ENCODE measurements at regions not wholly inside any gene's neighbourhood (a gene's known extent, or its start where the extent isn't known, plus 50 kb on each side); places are given as distances from the start of the nearest gene placed in this dataset.

- TF ChIP-seq CTCF (IDR thresholded peaks at IDR 0.05; ENCODE audit: insufficient read depth, low read length, missing control alignments), result no peak
- CTCF ChIA-PET, result interaction anchor here (1.0 to 1.2 kb wide), 2 partner anchors 13 to 371 kb away, joined by 3 read pairs; no protein-coding TSS in a partner anchor
Measured at GRCh38 chr3:177421481-177421785, 224.2 kb upstream of the TBL1XR1 start.

GRCh38 chr3:177424521-177424920 lies 227.2 kb upstream of the TBL1XR1 start:
- H3K4me3 ChIP-seq (ENCODE audit: low read depth, low read length), result no peak overlapping the region
- CTCF ChIA-PET, result interaction anchor here (0.7 kb wide), 1 partner anchor 10 kb away, joined by 5 read pairs; no protein-coding TSS in a partner anchor
- no peak for DNase-seq (ENCODE audit: low read depth, low spot score)
- TF ChIP-seq CTCF (IDR thresholded peaks at IDR 0.05; ENCODE audit: insufficient read depth, low read length, missing control alignments), result no peak
- POLR2A ChIA-PET, result no interaction called here

More at GRCh38 chr3:177421481-177421785, 224.2 kb upstream of the TBL1XR1 start:
- POLR2A ChIA-PET, result no interaction called here
- H3K4me3 ChIP-seq (ENCODE audit: low read depth, low read length), result no peak overlapping the region
- DNase-seq (ENCODE audit: low read depth, low spot score), result no peak

- no peak overlapping the region for H3K4me3 ChIP-seq (ENCODE audit: low read depth, low read length)
- ChIA-PET POLR2A (no interaction called here), CTCF (interaction anchor here (0.7 kb wide), 1 partner anchor 11 kb away, joined by 5 read pairs; no protein-coding TSS in a partner anchor)
- DNase-seq (ENCODE audit: low read depth, low spot score), result no peak
- no peak for TF ChIP-seq CTCF (IDR thresholded peaks at IDR 0.05; ENCODE audit: insufficient read depth, low read length, missing control alignments)
Measured at GRCh38 chr3:177425042-177425441, 227.8 kb upstream of the TBL1XR1 start.

GRCh38 chr3:177426106-177426877 lies 229.0 kb upstream of the TBL1XR1 start:
- ChIA-PET CTCF (no interaction called here), POLR2A (interaction anchor here (0.7 kb wide), 1 partner anchor 11 kb away, joined by 3 read pairs; no protein-coding TSS in a partner anchor)
- DNase-seq (ENCODE audit: low read depth, low spot score), result no peak
- TF ChIP-seq CTCF (IDR thresholded peaks at IDR 0.05; ENCODE audit: insufficient read depth, low read length, missing control alignments), result no peak
- no peak overlapping the region for H3K4me3 ChIP-seq (ENCODE audit: low read depth, low read length)

GRCh38 chr3:177426878-177427495 lies 229.7 kb upstream of the TBL1XR1 start:
- CTCF ChIA-PET, result no interaction called here
- POLR2A ChIA-PET, result interaction anchor here (0.7 kb wide), 1 partner anchor 10 kb away, joined by 3 read pairs; no protein-coding TSS in a partner anchor
- no peak for TF ChIP-seq CTCF (IDR thresholded peaks at IDR 0.05; ENCODE audit: insufficient read depth, low read length, missing control alignments)

GRCh38 chr3:177427540-177427939 lies 230.3 kb upstream of the TBL1XR1 start:
- no peak for DNase-seq (ENCODE audit: low read depth, low spot score)
- CTCF ChIA-PET, result no interaction called here
- POLR2A ChIA-PET, result no interaction called here
- no peak for TF ChIP-seq CTCF (IDR thresholded peaks at IDR 0.05; ENCODE audit: insufficient read depth, low read length, missing control alignments)
- no peak overlapping the region for H3K4me3 ChIP-seq (ENCODE audit: low read depth, low read length)

More at GRCh38 chr3:177426878-177427495, 229.7 kb upstream of the TBL1XR1 start:
- no peak for DNase-seq (ENCODE audit: low read depth, low spot score)
- H3K4me3 ChIP-seq (ENCODE audit: low read depth, low read length), result no peak overlapping the region

Data from AG04449 (cell line).